ENCODE measurements at regions not wholly inside any gene's neighbourhood (a gene's known extent, or its start where the extent isn't known, plus 50 kb on each side); places are given as distances from the start of the nearest gene placed in this dataset.

GRCh38 chr6:11407414-11407813 lies 130.1 kb upstream of the TMEM170B start:
- no peak overlapping the region for H2AK9ac ChIP-seq (replicated peaks; ENCODE audit: low read depth, low read length, poor library complexity)
- H2BK5ac ChIP-seq (ENCODE audit: low read depth, low read length, poor library complexity, severe bottlenecking) = no peak overlapping the region
- H3K27me3 ChIP-seq (ENCODE audit: control insufficient read depth, insufficient read depth, low read length) = no peaks in the 10 kb centered on the region
- no peak overlapping the region for H3K23ac ChIP-seq (ENCODE audit: low read depth, low read length)
- no peak overlapping the region for H2BK120ac ChIP-seq (ENCODE audit: low read depth, low read length)
- dilution Hi-C loops (cut with HindIII; ENCODE audit: low sequenced_read_pairs, unreplicated experiment) = no loop called here
- H4K91ac ChIP-seq (ENCODE audit: insufficient read depth, low read depth, low read length) = no peak overlapping the region
- no peaks in the 10 kb centered on the region for H3K9me3 ChIP-seq (ENCODE audit: control insufficient read depth, insufficient read depth, low read length)
- no peaks in the 10 kb centered on the region for H3K9me1 ChIP-seq (ENCODE audit: insufficient read depth, low read length)
- no peaks in the 10 kb centered on the region for H3K36me3 ChIP-seq (ENCODE audit: control insufficient read depth, insufficient read depth, low read length)
- no peak overlapping the region for H3K56ac ChIP-seq (ENCODE audit: extremely low read depth, insufficient read depth, low read length)
- in situ Hi-C loops (cut with MboI; ENCODE audit: low sequenced_read_pairs) = no loop called here
- peaks cover 8% of the 10 kb centered on the region for H3K4me1 ChIP-seq (ENCODE audit: control insufficient read depth, insufficient read depth, low read length)
- no peak overlapping the region for H3K18ac ChIP-seq (ENCODE audit: low read depth, low read length)
- H4K8ac ChIP-seq (ENCODE audit: low read depth in 2 of 2, low read length in 2 of 2) = no peak overlapping the region
- no peak overlapping the region for H3K4ac ChIP-seq (ENCODE audit: low read depth, low read length)
- ChIA-PET POLR2A (ENCODE audit: unreplicated experiment) (no interaction called here), CTCF (no interaction called here)
- no peak overlapping the region for H3K4me2 ChIP-seq (ENCODE audit: low read depth, low read length)
- no peak for DNase-seq
- no peak overlapping the region for H2BK20ac ChIP-seq (ENCODE audit: low read depth, low read length)
- BruUV-seq (replicated peaks) = no TSS peak
- no peak overlapping the region for H2AK5ac ChIP-seq (ENCODE audit: low read depth, low read length)
- H3K79me1 ChIP-seq (ENCODE audit: low read depth in 1 of 2, low read length in 2 of 2) = no peaks in the 10 kb centered on the region
- no peak overlapping the region for H3K27ac ChIP-seq (ENCODE audit: insufficient read depth, low read length)
- H3K14ac ChIP-seq (replicated peaks; ENCODE audit: low read depth, low read length) = no peak overlapping the region
- no peak overlapping the region for H3K9ac ChIP-seq (ENCODE audit: low read depth, low read length)
- H2AFZ ChIP-seq (replicated peaks; ENCODE audit: low read length, poor library complexity) = no peak overlapping the region
- intact Hi-C loops (cut with micrococcal nuclease) = no loop called here
- no peak for TF ChIP-seq FOS (IDR thresholded peaks at IDR 0.05; ENCODE audit: low read depth, low read length)
- no peak for TF ChIP-seq NFE2L2 (IDR thresholded peaks at IDR 0.05; ENCODE audit: low read depth, low read length)
- TF ChIP-seq BHLHE40 (IDR thresholded peaks at IDR 0.05; ENCODE audit: low read depth, low read length) = no peak
- no peak for TF ChIP-seq RCOR1 (IDR thresholded peaks at IDR 0.05; ENCODE audit: insufficient replicate concordance, low read length)
- TF ChIP-seq MXI1 (IDR thresholded peaks at IDR 0.05; ENCODE audit: borderline replicate concordance, low read depth, low read length) = no peak
- no peak for TF ChIP-seq SMC3 (IDR thresholded peaks at IDR 0.05; ENCODE audit: low read depth, low read length)
- no CpG with 5 or more reads among the region's 2 CpGs for WGBS, 2 experiments (ENCODE audit: extremely low coverage in 2 of 2, insufficient read length in 1 of 2)
- no peak for ATAC-seq (ENCODE audit: low read depth)
- H4K20me1 ChIP-seq (ENCODE audit: insufficient read depth, low read length) = no peaks in the 10 kb centered on the region
- no peak overlapping the region for H4K5ac ChIP-seq (ENCODE audit: low read depth, low read length)
- H3K4me3 ChIP-seq (ENCODE audit: insufficient read depth, low read depth, low read length) = no peak overlapping the region
- no peak overlapping the region for H2BK15ac ChIP-seq (ENCODE audit: low read depth, low read length)
